ENCODE measurements at regions not wholly inside any gene's neighbourhood (a gene's known extent, or its start where the extent isn't known, plus 50 kb on each side); places are given as distances from the start of the nearest gene placed in this dataset.
"Not testable (repeated sequence)": the region's sequence is repeated elsewhere in the genome, so short reads cannot be mapped to it uniquely, and the experiment has no call there.

DNA sequence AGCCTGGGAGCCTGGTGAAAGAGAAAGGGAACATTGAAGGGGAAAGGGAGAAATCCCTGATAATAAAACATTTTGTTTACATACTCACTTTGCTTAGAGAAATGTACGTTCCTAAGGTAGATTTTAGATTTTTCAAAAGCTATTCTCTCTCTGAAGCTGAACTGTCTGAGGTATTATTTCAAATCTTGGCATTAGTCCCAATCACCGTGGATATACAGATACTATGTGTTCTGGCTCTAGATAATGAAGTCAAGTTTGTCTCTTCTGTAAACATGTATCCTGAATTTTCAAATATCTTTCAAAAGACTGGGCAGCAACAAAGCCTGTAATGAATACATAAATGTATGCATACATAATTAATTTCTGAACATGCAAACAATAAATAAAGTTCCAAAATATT is 1104.2 kb upstream of the FAM98A start:
- H3K27me3 ChIP-seq (ENCODE audit: insufficient read depth, low read depth): peaks cover 16% of the 10 kb centered on the region
- POLR2A ChIA-PET (ENCODE audit: unreplicated experiment): no interaction called here
- intact Hi-C loops (cut with micrococcal nuclease; ENCODE audit: unreplicated experiment): no loop called here

DNA sequence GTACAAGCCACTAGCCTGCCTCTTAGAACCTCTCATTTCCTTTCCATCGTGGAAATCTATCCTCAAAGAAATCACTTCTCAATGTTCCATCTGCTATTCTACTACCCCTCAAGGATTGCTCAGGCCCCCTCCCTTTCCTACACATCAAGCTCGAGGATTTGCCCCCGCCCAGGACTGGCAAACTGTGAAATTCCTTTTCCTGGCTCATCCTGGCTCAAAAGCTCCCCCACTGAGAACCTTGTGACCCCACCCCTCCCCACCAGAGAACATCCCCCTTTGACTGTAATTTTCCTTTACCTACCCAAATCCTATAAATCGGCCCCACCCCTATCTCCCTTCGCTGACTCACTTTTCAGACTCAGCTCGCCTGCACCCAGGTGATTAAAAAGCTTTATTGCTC is 1103.3 kb upstream of the FAM98A start:
- H3K79me2 ChIP-seq (ENCODE audit: low read depth); H3F3A ChIP-seq (ENCODE audit: insufficient read depth, low read depth); H3K9me3 ChIP-seq (ENCODE audit: insufficient read depth, low read depth); intact Hi-C loops (cut with micrococcal nuclease; ENCODE audit: unreplicated experiment); CTCF ChIA-PET; H4K20me1 ChIP-seq (ENCODE audit: insufficient read depth); H3K27ac ChIP-seq; H2AFZ ChIP-seq; DNase-seq; H3K4me3 ChIP-seq; POLR2A ChIA-PET (ENCODE audit: unreplicated experiment); BruUV-seq (replicated peaks); H3K4me2 ChIP-seq; H3K4me1 ChIP-seq (replicated peaks; ENCODE audit: insufficient read depth); H3K9me2 ChIP-seq (ENCODE audit: insufficient read depth); H3K36me3 ChIP-seq (ENCODE audit: low read depth): not testable (repeated sequence)
- H3K27me3 ChIP-seq (ENCODE audit: insufficient read depth, low read depth): peaks cover 25% of the 10 kb centered on the region

More for the DNA sequence above, 1104.2 kb upstream of the FAM98A start:
- no peak overlapping the region for H3K4me2 ChIP-seq
- H3K9me3 ChIP-seq (ENCODE audit: insufficient read depth, low read depth): no peaks in the 10 kb centered on the region
- no peak for TF ChIP-seq CTCF (conservative IDR thresholded peaks at IDR 0.05)
- no peak for TF ChIP-seq EZH2 (IDR thresholded peaks at IDR 0.05; ENCODE audit: low read depth)
- no peaks in the 10 kb centered on the region for H3K36me3 ChIP-seq (ENCODE audit: low read depth)
- no peaks in the 10 kb centered on the region for H3K9me2 ChIP-seq (ENCODE audit: insufficient read depth)
- no peaks in the 10 kb centered on the region; the same call in 1 of the 2 replicates for H4K20me1 ChIP-seq (ENCODE audit: insufficient read depth)
- H2AFZ ChIP-seq: no peak overlapping the region
- no peak overlapping the region for H3K4me3 ChIP-seq
- DNase-seq: no peak
- no peaks in the 10 kb centered on the region for H3F3A ChIP-seq (ENCODE audit: insufficient read depth, low read depth)
- no peaks in the 10 kb centered on the region for H3K4me1 ChIP-seq (replicated peaks; ENCODE audit: insufficient read depth)
- no peak overlapping the region for H3K27ac ChIP-seq
- CTCF ChIA-PET: no interaction called here
- no peaks in the 10 kb centered on the region for H3K79me2 ChIP-seq (ENCODE audit: low read depth)
- no TSS peak for BruUV-seq (replicated peaks)

DNA sequence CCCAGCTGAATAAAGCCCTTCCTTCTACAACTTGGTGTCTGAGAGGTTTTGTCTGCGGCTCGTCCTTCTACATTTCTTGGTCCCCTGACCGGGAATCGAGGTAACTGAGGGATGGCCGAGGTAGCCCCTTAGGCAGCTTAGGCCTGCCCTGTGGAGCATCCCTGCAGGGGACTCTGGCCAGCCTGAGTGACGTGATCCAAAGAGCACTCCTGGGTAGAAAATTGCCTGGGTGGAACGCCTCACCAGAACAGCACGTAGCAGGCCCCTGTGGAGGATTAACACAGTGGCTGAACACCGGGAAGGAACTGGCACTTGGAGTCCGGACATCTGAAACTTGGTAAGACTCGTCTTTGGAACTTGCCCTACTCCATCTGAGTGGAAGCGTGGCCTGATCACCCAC is 1078.5 kb upstream of the FAM98A start:
- POLR2A ChIA-PET (ENCODE audit: unreplicated experiment); H3K36me3 ChIP-seq (ENCODE audit: low read depth); H3K4me3 ChIP-seq: not testable (repeated sequence)

GRCh38 chr2:34677119-34677531 is 1078.0 kb upstream of the FAM98A start:
- H3K4me3 ChIP-seq; H4K20me1 ChIP-seq (ENCODE audit: insufficient read depth); H3K27ac ChIP-seq; H3K9me2 ChIP-seq (ENCODE audit: insufficient read depth); CTCF ChIA-PET; H3K4me1 ChIP-seq (replicated peaks; ENCODE audit: insufficient read depth); H3K4me2 ChIP-seq; intact Hi-C loops (cut with micrococcal nuclease; ENCODE audit: unreplicated experiment); POLR2A ChIA-PET (ENCODE audit: unreplicated experiment); H3K79me2 ChIP-seq (ENCODE audit: low read depth); H3F3A ChIP-seq (ENCODE audit: insufficient read depth, low read depth); H3K36me3 ChIP-seq (ENCODE audit: low read depth); H3K27me3 ChIP-seq (ENCODE audit: insufficient read depth, low read depth); BruUV-seq (replicated peaks); DNase-seq; H3K9me3 ChIP-seq (ENCODE audit: insufficient read depth, low read depth); H2AFZ ChIP-seq: not testable (repeated sequence)

More for the DNA sequence above, 1078.5 kb upstream of the FAM98A start:
- DNase-seq; intact Hi-C loops (cut with micrococcal nuclease; ENCODE audit: unreplicated experiment); H3K27ac ChIP-seq; H3F3A ChIP-seq (ENCODE audit: insufficient read depth, low read depth); H4K20me1 ChIP-seq (ENCODE audit: insufficient read depth); H3K4me1 ChIP-seq (replicated peaks; ENCODE audit: insufficient read depth); H2AFZ ChIP-seq; BruUV-seq (replicated peaks); H3K9me2 ChIP-seq (ENCODE audit: insufficient read depth); H3K9me3 ChIP-seq (ENCODE audit: insufficient read depth, low read depth); H3K79me2 ChIP-seq (ENCODE audit: low read depth); H3K27me3 ChIP-seq (ENCODE audit: insufficient read depth, low read depth); CTCF ChIA-PET; H3K4me2 ChIP-seq: not testable (repeated sequence)

DNA sequence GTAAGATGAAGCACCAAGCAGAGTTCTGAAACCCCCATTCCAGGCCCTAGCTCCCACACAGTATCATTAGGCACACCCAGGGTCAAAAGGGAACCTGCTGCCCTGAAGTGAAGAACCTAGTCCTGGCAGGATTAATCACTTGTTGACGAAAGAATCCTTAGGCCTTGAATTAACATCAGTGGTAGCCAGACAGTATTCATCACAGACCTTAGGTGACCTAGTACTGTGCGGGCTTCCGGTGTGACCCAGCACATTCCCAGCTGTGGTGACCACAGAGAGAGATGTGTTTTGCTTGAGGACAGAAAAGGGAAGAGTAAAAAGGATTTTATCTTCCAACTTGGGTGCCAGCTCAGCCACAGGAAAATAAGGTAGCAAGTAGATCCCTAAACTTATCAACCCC is 1071.4 kb upstream of the FAM98A start:
- ChIA-PET CTCF (no interaction called here), POLR2A (ENCODE audit: unreplicated experiment) (no interaction called here)

More for the DNA sequence above, 1071.4 kb upstream of the FAM98A start:
- Histone ChIP-seq H4K20me1 (ENCODE audit: insufficient read depth) (no peaks in the 10 kb centered on the region), H3K79me2 (ENCODE audit: low read depth) (no peaks in the 10 kb centered on the region), H3K27me3 (ENCODE audit: insufficient read depth, low read depth) (no peaks in the 10 kb centered on the region), H2AFZ (no peak overlapping the region), H3K27ac (no peak overlapping the region), H3K36me3 (ENCODE audit: low read depth) (no peaks in the 10 kb centered on the region), H3K4me2 (no peak overlapping the region), H3K4me1 (replicated peaks; ENCODE audit: insufficient read depth) (no peaks in the 10 kb centered on the region), H3K9me3 (ENCODE audit: insufficient read depth, low read depth) (no peaks in the 10 kb centered on the region; the same call in 1 of the 2 replicates), H3K4me3 (no peak overlapping the region), H3K9me2 (ENCODE audit: insufficient read depth) (no peaks in the 10 kb centered on the region), H3F3A (ENCODE audit: insufficient read depth, low read depth) (no peaks in the 10 kb centered on the region)
- TF ChIP-seq EZH2 (IDR thresholded peaks at IDR 0.05; ENCODE audit: low read depth) (no peak), CTCF (conservative IDR thresholded peaks at IDR 0.05) (no peak)
- BruUV-seq (replicated peaks): no TSS peak
- no peak for DNase-seq
- intact Hi-C loops (cut with micrococcal nuclease; ENCODE audit: unreplicated experiment): no loop called here

Measured in PC-9 (cell line).